C4-2B (cell line): ENCODE measurements at regions not wholly inside any gene's neighbourhood (a gene's known extent, or its start where the extent isn't known, plus 50 kb on each side); places are given as distances from the start of the nearest gene placed in this dataset.

Experiments used
- ZFX ChIP-seq: fragments of 450-650 bp; IDR thresholded peaks from 2 replicates; pipeline ENCODE4 v1.6.1; 2017
- TF ChIP-seq, protein P1 (sequence below): fragments of 450-650 bp; conservative IDR thresholded peaks from 2 replicates; pipeline ENCODE4 v1.5.1; 2017; ENCODE audit warnings: mild to moderate bottlenecking

GRCh38 chr9:2934241-2934650 lies 90.4 kb upstream of the PUM3 start:
- TF ChIP-seq, protein P1, sequence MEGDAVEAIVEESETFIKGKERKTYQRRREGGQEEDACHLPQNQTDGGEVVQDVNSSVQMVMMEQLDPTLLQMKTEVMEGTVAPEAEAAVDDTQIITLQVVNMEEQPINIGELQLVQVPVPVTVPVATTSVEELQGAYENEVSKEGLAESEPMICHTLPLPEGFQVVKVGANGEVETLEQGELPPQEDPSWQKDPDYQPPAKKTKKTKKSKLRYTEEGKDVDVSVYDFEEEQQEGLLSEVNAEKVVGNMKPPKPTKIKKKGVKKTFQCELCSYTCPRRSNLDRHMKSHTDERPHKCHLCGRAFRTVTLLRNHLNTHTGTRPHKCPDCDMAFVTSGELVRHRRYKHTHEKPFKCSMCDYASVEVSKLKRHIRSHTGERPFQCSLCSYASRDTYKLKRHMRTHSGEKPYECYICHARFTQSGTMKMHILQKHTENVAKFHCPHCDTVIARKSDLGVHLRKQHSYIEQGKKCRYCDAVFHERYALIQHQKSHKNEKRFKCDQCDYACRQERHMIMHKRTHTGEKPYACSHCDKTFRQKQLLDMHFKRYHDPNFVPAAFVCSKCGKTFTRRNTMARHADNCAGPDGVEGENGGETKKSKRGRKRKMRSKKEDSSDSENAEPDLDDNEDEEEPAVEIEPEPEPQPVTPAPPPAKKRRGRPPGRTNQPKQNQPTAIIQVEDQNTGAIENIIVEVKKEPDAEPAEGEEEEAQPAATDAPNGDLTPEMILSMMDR, result no peak
- no peak for TF ChIP-seq ZFX
